HL-60/S4 (cell line): ENCODE measurements at regions not wholly inside any gene's neighbourhood (a gene's known extent, or its start where the extent isn't known, plus 50 kb on each side); places are given as distances from the start of the nearest gene placed in this dataset.
"Not testable (repeated sequence)": the region's sequence is repeated elsewhere in the genome, so short reads cannot be mapped to it uniquely, and the experiment has no call there.

Source experiments
- in situ Hi-C: fragments of 300-500 bp; cut with MboI; formaldehyde crosslinking; loops from 2 replicates; pipeline ENCODE4 v1.14.3; 2022; ENCODE audit warnings: low sequenced_read_pairs

DNA sequence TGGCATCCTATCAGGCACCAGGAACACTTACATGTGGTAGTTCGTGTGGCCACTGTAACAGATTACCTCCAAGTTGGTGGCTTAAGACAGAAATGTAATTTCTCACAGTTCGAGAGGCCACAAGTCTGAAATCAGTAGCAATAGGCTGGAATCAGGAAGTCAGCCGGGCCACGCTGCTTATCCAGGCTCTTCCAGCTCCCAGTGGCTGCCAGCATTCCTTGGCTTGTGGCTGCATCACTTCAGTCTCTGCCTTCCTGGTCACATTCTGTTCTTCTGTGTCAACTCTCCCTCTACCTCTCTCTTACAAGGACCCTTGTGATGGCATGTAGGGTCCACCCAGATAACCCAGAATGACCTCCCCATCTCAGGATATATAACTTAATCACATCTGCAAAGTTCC lies 78.7 kb upstream of the MSX2 start:
- in situ Hi-C loops = no loop called here

GRCh38 chr5:174648618-174649017 lies 75.8 kb upstream of the MSX2 start:
- in situ Hi-C loops = not testable (repeated sequence)

DNA sequence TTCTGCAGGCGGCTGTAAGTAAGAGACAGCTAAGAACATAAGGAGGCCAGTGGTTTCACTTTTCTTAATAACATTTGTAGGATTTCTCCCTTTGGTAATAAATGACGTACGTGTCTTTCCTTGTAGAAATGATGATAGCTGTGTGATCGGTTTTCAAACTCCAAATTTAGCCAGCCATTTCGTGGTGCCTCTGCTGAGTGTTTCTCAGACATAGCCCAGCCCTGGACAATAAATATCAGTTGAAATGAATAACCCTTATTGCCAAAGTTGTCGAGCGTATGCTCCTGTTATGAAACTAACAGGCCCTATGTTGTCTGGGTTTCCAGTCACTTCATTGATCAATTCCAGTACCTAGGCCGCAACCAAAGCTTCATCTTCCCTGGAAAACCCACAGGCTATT lies 75.0 kb upstream of the MSX2 start:
- in situ Hi-C loops = no loop called here

DNA sequence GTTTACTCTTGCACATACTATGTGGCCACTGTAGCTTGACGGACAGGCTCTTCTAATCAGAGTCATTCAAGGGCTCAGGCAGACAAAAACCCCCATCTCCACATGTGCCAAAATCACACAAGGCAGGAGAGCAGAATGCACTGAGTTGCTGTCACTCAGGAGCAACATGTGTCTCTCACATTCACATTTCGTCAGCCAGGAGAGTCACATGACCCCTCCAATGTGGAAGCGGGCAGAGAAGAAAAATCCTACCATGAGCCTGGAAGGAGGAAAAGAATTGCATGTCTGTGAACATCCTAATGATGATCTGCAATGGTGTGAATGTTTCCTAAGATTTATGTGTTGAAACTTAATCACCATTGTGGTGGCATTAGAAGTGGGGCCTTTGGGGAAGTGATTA lies 69.9 kb upstream of the MSX2 start:
- in situ Hi-C loops = no loop called here

DNA sequence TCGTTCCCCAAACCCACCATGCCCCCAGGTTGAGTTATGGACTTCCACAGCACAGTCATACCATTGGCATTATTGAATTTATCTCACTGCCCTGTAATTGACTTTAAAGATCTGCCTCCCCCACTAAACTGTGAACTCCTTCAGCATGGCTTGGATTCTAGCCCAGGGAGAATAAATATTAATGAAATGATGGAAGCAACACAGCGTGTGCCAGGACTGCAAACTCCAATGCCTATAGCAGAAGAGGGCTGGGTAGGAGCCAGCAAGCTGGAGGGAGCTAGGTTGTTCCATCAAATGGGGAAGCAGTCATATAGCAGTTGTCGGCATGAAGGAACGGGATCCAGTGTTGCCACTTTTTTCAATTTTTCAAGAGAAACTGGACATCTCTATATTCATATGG lies 69.0 kb upstream of the MSX2 start:
- in situ Hi-C loops = no loop called here

DNA sequence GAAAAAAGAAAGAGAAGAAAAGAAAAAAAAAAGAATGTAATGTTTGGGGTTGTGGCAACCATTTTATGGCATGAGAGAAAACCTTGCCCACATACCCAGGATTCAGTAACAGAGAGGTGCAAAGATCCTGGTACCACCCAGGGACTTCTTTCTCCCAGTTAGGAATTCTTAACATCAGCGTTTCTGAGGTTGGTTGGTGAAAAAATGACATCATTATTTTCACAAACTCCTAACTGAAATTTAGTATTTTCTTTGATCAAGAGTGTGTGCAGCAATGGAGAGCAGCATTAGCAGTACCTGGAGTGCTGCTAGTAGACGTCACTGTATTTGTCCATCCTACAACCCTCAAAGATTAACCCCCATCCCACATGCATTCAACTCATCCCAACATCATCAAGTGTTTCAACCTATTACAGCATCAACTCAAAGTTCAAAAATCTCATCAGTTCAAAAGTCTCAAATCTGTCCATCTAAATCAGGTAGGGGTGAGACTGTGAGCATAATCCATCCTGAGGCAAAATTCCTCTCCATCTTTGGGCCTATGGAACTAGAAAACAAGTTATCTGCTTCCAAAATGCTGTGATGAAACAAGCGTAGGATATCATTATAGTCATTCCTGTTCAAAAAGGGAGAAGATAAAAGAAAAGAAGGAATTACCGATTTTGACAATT lies 60.1 kb upstream of the MSX2 start:
- in situ Hi-C loops = no loop called here

DNA sequence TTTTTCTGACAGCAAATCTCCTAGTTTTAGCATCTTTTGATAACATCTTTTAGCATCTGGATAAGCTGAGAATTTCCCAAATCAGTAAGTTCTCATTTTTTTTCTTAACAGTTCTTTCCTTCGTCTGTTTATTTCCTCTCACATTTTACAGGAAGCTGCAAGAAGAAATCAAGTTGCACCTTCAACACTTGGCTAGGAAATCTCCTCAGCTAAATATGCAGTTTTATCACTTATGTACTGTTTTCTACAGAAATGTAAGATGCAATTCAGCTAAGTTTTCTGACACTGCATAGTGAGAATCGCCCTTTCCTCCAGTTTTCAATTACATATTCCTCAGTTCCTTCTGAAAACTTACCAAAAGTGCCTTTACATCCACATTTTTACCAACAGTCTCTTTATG lies 59.0 kb upstream of the MSX2 start:
- in situ Hi-C loops = no loop called here

DNA sequence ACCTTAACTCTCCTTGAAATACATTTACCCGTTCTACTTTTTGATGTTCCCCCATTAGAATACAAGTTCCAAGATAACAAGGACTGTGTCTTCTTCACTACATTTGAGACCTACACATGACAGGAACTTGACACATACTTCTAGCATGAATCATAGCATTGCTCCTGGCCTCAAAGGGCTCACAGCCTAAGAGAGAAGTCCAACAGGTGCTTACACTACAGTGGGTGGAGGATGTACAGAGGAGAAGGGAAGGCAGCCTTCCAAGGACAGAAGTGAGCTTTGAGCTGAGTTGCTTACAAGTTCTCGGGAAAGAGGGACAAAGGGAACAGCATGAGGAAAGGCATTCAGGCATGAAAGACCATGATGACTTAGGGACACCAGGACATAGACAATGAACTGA lies 56.9 kb upstream of the MSX2 start:
- in situ Hi-C loops = no loop called here

- in situ Hi-C loops = no loop called here
Observed at GRCh38 chr5:174668349-174668748, 56.0 kb upstream of the MSX2 start.
